Trophoblast cell (in vitro differentiated cells and primary cell): ENCODE measurements at regions not wholly inside any gene's neighbourhood (a gene's known extent, or its start where the extent isn't known, plus 50 kb on each side); places are given as distances from the start of the nearest gene placed in this dataset.
A peak's percentile ranks its signal among the peaks of the same experiment; 100 is the strongest.

Experiments used
- DNase-seq, 2 donors: peaks; one replicate each; pipeline ENCODE4 v3.0.0-alpha.2; 2016
- H2AFZ ChIP-seq: 2 replicates; pipeline ENCODE4 v1.6.1; 2013; ENCODE audit warnings: low read length, moderate library complexity, mild to moderate bottlenecking; ENCODE audit not compliant: insufficient read depth, poor library complexity
- H2AK5ac ChIP-seq: 2 replicates; pipeline ENCODE4 v1.6.1; 2013; ENCODE audit warnings: mild to moderate bottlenecking, low read length
- H2BK120ac ChIP-seq: 2 replicates; pipeline ENCODE4 v1.6.1; 2013; ENCODE audit warnings: low read length, mild to moderate bottlenecking, moderate library complexity; ENCODE audit not compliant: insufficient read depth, poor library complexity
- H2BK12ac ChIP-seq: 2 replicates; pipeline ENCODE4 v1.6.1; 2013; ENCODE audit warnings: mild to moderate bottlenecking, low read length, moderate library complexity
- H2BK5ac ChIP-seq: 2 replicates; pipeline ENCODE4 v1.6.1; 2013; ENCODE audit warnings: low read length, low read depth, moderate library complexity, mild to moderate bottlenecking; ENCODE audit not compliant: poor library complexity
- H3K14ac ChIP-seq: 2 replicates; pipeline ENCODE4 v1.6.1; 2013; ENCODE audit warnings: mild to moderate bottlenecking, low read length
- H3K18ac ChIP-seq: 2 replicates; pipeline ENCODE4 v1.6.1; 2013; ENCODE audit warnings: mild to moderate bottlenecking, low read length
- H3K23ac ChIP-seq: 2 replicates; pipeline ENCODE4 v1.6.1; 2013; ENCODE audit warnings: low read length
- H3K27ac ChIP-seq: 2 replicates; pipeline ENCODE4 v1.5.1; 2013; ENCODE audit warnings: low read depth, mild to moderate bottlenecking, inconsistent platforms, low read length, moderate library complexity
- H3K27me3 ChIP-seq: 2 replicates; pipeline ENCODE4 v1.6.1; 2013; ENCODE audit warnings: inconsistent platforms, mild to moderate bottlenecking, low read length, moderate library complexity; ENCODE audit not compliant: insufficient read depth
- H3K36me3 ChIP-seq, 2 experiments: 1 replicate in 1 of 2; 2 replicates in 1 of 2; pipeline ENCODE4 v1.6.1; 2013; ENCODE audit warnings: low read length in 2 of 2, mild to moderate bottlenecking in 2 of 2, moderate library complexity in 1 of 2; ENCODE audit not compliant: insufficient read depth in 2 of 2, control insufficient read depth in 1 of 2
- H3K4ac ChIP-seq: 2 replicates; pipeline ENCODE4 v1.6.1; 2013; ENCODE audit warnings: low read depth, mild to moderate bottlenecking, low read length, moderate library complexity
- H3K4me1 ChIP-seq, 2 experiments: 1 replicate in 1 of 2; 2 replicates in 1 of 2; pipeline ENCODE4 v1.6.1; 2013; ENCODE audit warnings: low read length in 2 of 2, mild to moderate bottlenecking in 2 of 2, moderate library complexity in 1 of 2; ENCODE audit not compliant: insufficient read depth in 2 of 2, control insufficient read depth in 1 of 2
- H3K4me2 ChIP-seq: 2 replicates; pipeline ENCODE4 v1.6.1; 2013; ENCODE audit warnings: inconsistent platforms, mild to moderate bottlenecking, low read length, moderate library complexity
- H3K4me3 ChIP-seq: 2 replicates; pipeline ENCODE4 v1.5.1; 2013; ENCODE audit warnings: mild to moderate bottlenecking, low read depth, low read length, inconsistent platforms
- H3K79me1 ChIP-seq: one replicate; pipeline ENCODE4 v1.6.1; 2013; ENCODE audit warnings: low read length
- H3K79me2 ChIP-seq: 2 replicates; pipeline ENCODE4 v1.6.1; 2013; ENCODE audit warnings: low read length, mild to moderate bottlenecking; ENCODE audit not compliant: control insufficient read depth, insufficient read depth, poor library complexity
- H3K9ac ChIP-seq: 2 replicates; pipeline ENCODE4 v1.6.1; 2013; ENCODE audit warnings: mild to moderate bottlenecking, low read length
- H3K9me3 ChIP-seq: 2 replicates; pipeline ENCODE4 v1.6.1; 2013; ENCODE audit warnings: low read depth, mild to moderate bottlenecking, control low read depth, inconsistent platforms, low read length; ENCODE audit not compliant: insufficient read depth
- H4K12ac ChIP-seq: 2 replicates; pipeline ENCODE4 v1.6.1; 2013; ENCODE audit warnings: low read depth, mild to moderate bottlenecking, low read length, moderate library complexity
- H4K8ac ChIP-seq: 2 replicates; pipeline ENCODE4 v1.6.1; 2013; ENCODE audit warnings: low read depth, mild to moderate bottlenecking, low read length, moderate library complexity
- H4K91ac ChIP-seq: one replicate; pipeline ENCODE4 v1.6.1; 2013; ENCODE audit warnings: low read depth, mild to moderate bottlenecking, low read length, moderate library complexity
- WGBS: extraction: QIAGEN DNeasy Blood & Tissue Kit; methylation state at CpG from one replicate; pipeline ENCODE4 v1.1.7; 2013; ENCODE audit warnings: missing lambda C conversion rate; ENCODE audit not compliant: insufficient read length, insufficient coverage; ENCODE audit errors: extremely low coverage; 5-methylcytosine and 5-hydroxymethylcytosine counted together

DNA sequence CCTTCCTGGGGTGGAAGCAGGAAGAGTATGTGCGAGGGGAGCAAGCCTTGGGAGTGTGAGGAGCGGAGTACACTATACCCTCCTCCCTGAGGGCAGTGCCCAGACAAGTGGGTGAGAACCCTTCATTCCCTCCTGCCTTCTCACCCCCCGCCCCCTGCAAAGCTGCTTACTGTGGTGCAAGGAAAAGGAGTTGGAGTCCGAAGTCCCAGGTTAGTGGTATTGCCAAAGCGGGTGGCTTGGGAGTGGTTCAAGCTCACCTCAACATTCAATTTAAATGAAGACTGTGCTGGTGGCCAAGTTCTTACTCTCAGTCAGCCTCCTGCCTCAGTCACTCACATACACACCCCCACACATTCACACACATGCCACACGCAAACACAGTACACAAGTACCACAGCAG, 74.7 kb upstream of the PRDM1 start:
- Histone ChIP-seq H2AK5ac (no peak overlapping the region), H2BK5ac (no peak overlapping the region), H3K9me3 (no peaks in the 10 kb centered on the region), H3K14ac (no peak overlapping the region), H4K12ac (no peak overlapping the region), H3K18ac (no peak overlapping the region), H3K27ac (no peak overlapping the region), H3K9ac (no peak overlapping the region), H3K4me3 (no peak overlapping the region), H3K4me1 (no peaks in the 10 kb centered on the region), H3K4ac (no peak overlapping the region), H4K8ac (no peak overlapping the region), H3K4me2 (no peak overlapping the region), H2BK120ac (no peak overlapping the region), H3K79me2 (no peaks in the 10 kb centered on the region), H3K27me3 (no peaks in the 10 kb centered on the region), H4K91ac (no peak overlapping the region), H3K36me3 (no peaks in the 10 kb centered on the region), H3K79me1 (no peaks in the 10 kb centered on the region), H2BK12ac (no peak overlapping the region), H2AFZ (no peak overlapping the region), H3K23ac (no peak overlapping the region)
- DNase-seq = no peak
- WGBS = no CpG with 5 or more reads among the region's 6 CpGs

DNA sequence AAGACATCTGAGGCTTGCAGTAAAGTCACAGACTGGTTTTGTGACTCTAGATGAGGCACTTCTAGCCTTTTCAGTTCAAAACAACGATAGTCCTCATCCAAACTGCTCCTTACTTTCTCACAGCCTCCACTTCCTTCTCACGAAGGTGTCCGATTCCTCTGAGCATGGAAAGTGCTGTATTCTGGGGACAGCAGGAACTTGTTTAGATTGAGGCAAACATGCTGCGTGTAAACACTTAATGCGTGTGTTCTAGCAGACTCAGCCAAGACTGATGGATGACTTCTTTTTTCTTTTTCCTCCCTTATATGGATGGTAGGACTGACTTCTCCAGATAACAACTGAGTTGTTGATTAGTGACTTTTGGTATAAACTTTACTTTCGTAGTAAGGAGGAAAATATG, 80.2 kb upstream of the PRDM1 start:
- H3K79me2 ChIP-seq = no peaks in the 10 kb centered on the region
- H2BK5ac ChIP-seq = no peak overlapping the region
- no peak overlapping the region for H3K4me2 ChIP-seq
- no peak overlapping the region for H2AK5ac ChIP-seq
- H3K36me3 ChIP-seq = no peaks in the 10 kb centered on the region
- H3K27ac ChIP-seq = no peak overlapping the region
- no peak overlapping the region for H4K8ac ChIP-seq
- no peaks in the 10 kb centered on the region for H3K9me3 ChIP-seq
- no peak overlapping the region for H4K91ac ChIP-seq
- peak overlapping the region; percentile 27 for H3K9ac ChIP-seq
- no peak overlapping the region for H3K4me3 ChIP-seq
- no peak overlapping the region for H2AFZ ChIP-seq
- H3K79me1 ChIP-seq = no peaks in the 10 kb centered on the region
- no peak overlapping the region for H3K4ac ChIP-seq
- no peak overlapping the region for H2BK120ac ChIP-seq
- no CpG with 5 or more reads among the region's 6 CpGs for WGBS
- H3K27me3 ChIP-seq = no peaks in the 10 kb centered on the region
- DNase-seq = no peak
- H3K4me1 ChIP-seq = no peaks in the 10 kb centered on the region
- no peak overlapping the region for H3K18ac ChIP-seq
- H3K14ac ChIP-seq = no peak overlapping the region
- no peak overlapping the region for H3K23ac ChIP-seq
- no peak overlapping the region for H2BK12ac ChIP-seq
- no peak overlapping the region for H4K12ac ChIP-seq

DNA sequence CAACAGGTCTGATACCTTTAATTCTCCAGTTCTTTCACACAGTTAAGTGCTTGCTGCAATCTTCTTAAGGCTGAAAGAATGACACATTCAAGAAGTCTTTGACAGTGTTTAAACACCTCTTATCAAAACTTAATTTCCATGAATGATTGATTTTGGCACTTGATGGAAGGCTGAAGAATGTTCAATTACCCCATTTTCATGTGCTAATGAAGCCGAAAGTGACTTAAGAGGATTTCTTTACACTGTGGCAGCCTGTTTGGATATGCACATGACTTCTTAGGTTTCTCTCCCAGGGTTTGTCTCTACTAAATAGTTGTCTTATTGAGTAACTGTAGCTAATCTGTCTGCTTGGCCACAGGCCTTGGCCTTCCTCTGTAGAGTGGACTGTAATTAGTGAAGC, 81.1 kb upstream of the PRDM1 start:
- H4K8ac ChIP-seq = no peak overlapping the region
- no peak overlapping the region for H3K4me3 ChIP-seq
- H3K9me3 ChIP-seq = no peaks in the 10 kb centered on the region
- H2AFZ ChIP-seq = no peak overlapping the region
- H3K79me2 ChIP-seq = no peaks in the 10 kb centered on the region
- no peak overlapping the region for H2BK12ac ChIP-seq
- no CpG with 5 or more reads among the region's 1 CpG for WGBS
- H2BK5ac ChIP-seq = no peak overlapping the region
- no peak overlapping the region for H3K27ac ChIP-seq
- no peak overlapping the region for H3K23ac ChIP-seq
- no peak overlapping the region for H3K9ac ChIP-seq
- no peaks in the 10 kb centered on the region for H3K79me1 ChIP-seq
- no peak overlapping the region for H3K4me2 ChIP-seq
- H3K4me1 ChIP-seq = no peaks in the 10 kb centered on the region
- no peaks in the 10 kb centered on the region for H3K36me3 ChIP-seq
- no peak overlapping the region for H3K4ac ChIP-seq
- H4K91ac ChIP-seq = no peak overlapping the region
- no peak overlapping the region for H4K12ac ChIP-seq
- H2AK5ac ChIP-seq = no peak overlapping the region
- no peak for DNase-seq
- no peak overlapping the region for H3K14ac ChIP-seq
- no peak overlapping the region for H2BK120ac ChIP-seq
- no peak overlapping the region for H3K18ac ChIP-seq
- H3K27me3 ChIP-seq = no peaks in the 10 kb centered on the region

DNA sequence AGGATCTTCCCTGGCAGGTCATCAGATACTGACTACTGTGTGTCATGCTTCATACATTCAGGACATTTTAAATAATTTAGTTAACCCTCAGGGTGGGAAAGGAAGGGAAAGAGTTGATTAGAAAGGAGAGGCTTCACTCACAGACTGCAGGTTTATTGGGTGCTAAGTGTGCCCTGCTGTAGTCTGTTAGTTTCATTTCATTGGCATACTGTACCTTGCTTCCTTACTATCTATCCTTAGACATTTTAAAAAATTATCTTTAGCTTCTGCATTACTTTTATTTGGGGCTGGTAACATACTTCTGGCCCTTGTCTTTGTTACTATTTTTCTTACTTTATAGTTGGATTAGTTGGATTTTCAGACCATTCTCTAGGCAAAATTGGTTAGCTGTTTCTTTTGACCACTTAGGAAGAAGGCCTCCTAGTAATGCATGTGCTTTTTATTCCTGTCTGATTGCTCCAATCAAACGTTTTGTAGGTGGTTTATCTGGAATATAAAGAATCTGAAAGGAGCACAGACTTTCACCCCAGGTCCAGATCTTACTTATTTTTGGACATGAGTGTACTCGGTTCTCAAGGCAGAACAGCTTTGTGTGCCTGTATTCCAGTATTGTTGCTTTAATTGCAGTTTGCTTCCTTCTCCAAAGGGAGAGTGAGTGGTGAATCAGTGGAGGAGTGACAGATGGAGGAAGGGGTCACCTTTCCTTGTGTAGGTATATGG, 82.7 kb upstream of the PRDM1 start:
- no CpG with 5 or more reads among the region's 2 CpGs for WGBS
- H3K79me1 ChIP-seq = no peaks in the 10 kb centered on the region
- no peak overlapping the region for H2BK120ac ChIP-seq
- no peaks in the 10 kb centered on the region for H3K9me3 ChIP-seq
- no peak for DNase-seq
- no peak overlapping the region for H4K12ac ChIP-seq
- H3K4me3 ChIP-seq = no peak overlapping the region
- H4K91ac ChIP-seq = no peak overlapping the region
- no peak overlapping the region for H3K4me2 ChIP-seq
- H3K14ac ChIP-seq = no peak overlapping the region
- no peak overlapping the region for H3K18ac ChIP-seq
- H4K8ac ChIP-seq = no peak overlapping the region
- no peak overlapping the region for H2BK12ac ChIP-seq
- H3K27ac ChIP-seq = no peak overlapping the region
- no peak overlapping the region for H2BK5ac ChIP-seq
- no peaks in the 10 kb centered on the region for H3K79me2 ChIP-seq
- H3K4me1 ChIP-seq = no peaks in the 10 kb centered on the region
- no peak overlapping the region for H3K9ac ChIP-seq
- H3K23ac ChIP-seq = no peak overlapping the region
- H2AFZ ChIP-seq = no peak overlapping the region
- H3K27me3 ChIP-seq = no peaks in the 10 kb centered on the region
- H2AK5ac ChIP-seq = no peak overlapping the region
- no peaks in the 10 kb centered on the region for H3K36me3 ChIP-seq
- H3K4ac ChIP-seq = no peak overlapping the region
